RWPE2 (cell line): ENCODE measurements at regions not wholly inside any gene's neighbourhood (a gene's known extent, or its start where the extent isn't known, plus 50 kb on each side); places are given as distances from the start of the nearest gene placed in this dataset.
"Not testable (repeated sequence)": the region's sequence is repeated elsewhere in the genome, so short reads cannot be mapped to it uniquely, and the experiment has no call there.

Experiments
- ATAC-seq: fragments of 200-7000 bp; cut with Tn5 transposase; 3 replicates; pipeline ENCODE4 v1.9.1; 2021; ENCODE audit warnings: low read depth
- DNase-seq: peaks from one replicate; pipeline ENCODE4 v3.0.0-alpha.2; 2020; ENCODE audit warnings: low spot score
- H3K27ac ChIP-seq: fragments of 450-650 bp; 2 replicates; pipeline ENCODE4 v1.5.1; 2017; ENCODE audit warnings: mild to moderate bottlenecking; ENCODE audit not compliant: poor library complexity, severe bottlenecking
- H3K27me3 ChIP-seq: fragments of 250-450 bp; sonication (Bioruptor Pico); 2 replicates; pipeline ENCODE4 v1.5.1; 2021; ENCODE audit warnings: mild to moderate bottlenecking, moderate library complexity; ENCODE audit not compliant: insufficient read depth, poor library complexity, severe bottlenecking
- H3K36me3 ChIP-seq: fragments of 250-450 bp; sonication (Bioruptor Pico); 2 replicates; pipeline ENCODE4 v1.5.1; 2020; ENCODE audit warnings: low read depth, mild to moderate bottlenecking, moderate library complexity
- H3K4me1 ChIP-seq: fragments of 250-450 bp; sonication (Bioruptor Pico); 2 replicates; pipeline ENCODE4 v1.5.1; 2021; ENCODE audit warnings: mild to moderate bottlenecking, moderate library complexity; ENCODE audit not compliant: insufficient read depth, poor library complexity, severe bottlenecking
- H3K4me3 ChIP-seq: fragments of 250-450 bp; sonication (Bioruptor Pico); 2 replicates; pipeline ENCODE4 v1.5.1; 2021; ENCODE audit warnings: mild to moderate bottlenecking, moderate library complexity; ENCODE audit not compliant: severe bottlenecking
- H3K9me3 ChIP-seq: fragments of 250-450 bp; sonication (Bioruptor Pico); 2 replicates; pipeline ENCODE4 v1.5.1; 2021; ENCODE audit warnings: mild to moderate bottlenecking, moderate library complexity; ENCODE audit not compliant: severe bottlenecking
- CTCF ChIP-seq: fragments of 450-650 bp; IDR thresholded peaks from one replicate; pipeline ENCODE4 v1.5.1; 2017; ENCODE audit warnings: mild to moderate bottlenecking, moderate library complexity; ENCODE audit not compliant: poor library complexity, severe bottlenecking

- ATAC-seq (no peak), DNase-seq (no peak)
- Histone ChIP-seq H3K4me3 (no peak overlapping the region), H3K9me3 (no peaks in the 10 kb centered on the region), H3K36me3 (no peaks in the 10 kb centered on the region), H3K27me3 (no peaks in the 10 kb centered on the region), H3K27ac (no peak overlapping the region), H3K4me1 (no peaks in the 10 kb centered on the region)
- TF ChIP-seq CTCF = no peak
Measured at GRCh38 chr3:154819491-154819890, 260.6 kb upstream of the MME start.

- Histone ChIP-seq H3K4me3 (no peak overlapping the region), H3K27me3 (no peaks in the 10 kb centered on the region), H3K27ac (no peak overlapping the region), H3K4me1 (no peaks in the 10 kb centered on the region), H3K9me3 (no peaks in the 10 kb centered on the region), H3K36me3 (no peaks in the 10 kb centered on the region)
- no peak for DNase-seq
- no peak for ATAC-seq
- no peak for TF ChIP-seq CTCF
Measured at GRCh38 chr3:154818676-154819255, 261.4 kb upstream of the MME start.

- not testable (repeated sequence) for ATAC-seq, H3K4me1 ChIP-seq, H3K27me3 ChIP-seq, DNase-seq, H3K36me3 ChIP-seq, H3K9me3 ChIP-seq, H3K4me3 ChIP-seq, H3K27ac ChIP-seq
Measured at GRCh38 chr3:154810017-154810416, 270.1 kb upstream of the MME start.

- no peaks in the 10 kb centered on the region for H3K9me3 ChIP-seq
- ATAC-seq (no peak), DNase-seq (no peak)
- no peak for TF ChIP-seq CTCF
- no peak overlapping the region for H3K4me3 ChIP-seq
- no peaks in the 10 kb centered on the region for H3K27me3 ChIP-seq
- no peaks in the 10 kb centered on the region for H3K36me3 ChIP-seq
- H3K27ac ChIP-seq = no peak overlapping the region
- peaks cover 6% of the 10 kb centered on the region for H3K4me1 ChIP-seq
Measured at GRCh38 chr3:154801729-154802128, 278.4 kb upstream of the MME start.

- ATAC-seq (no peak), DNase-seq (no peak)
- Histone ChIP-seq H3K9me3 (no peaks in the 10 kb centered on the region), H3K4me1 (peaks cover 18% of the 10 kb centered on the region), H3K27ac (peak overlapping the region; percentile 22), H3K27me3 (no peaks in the 10 kb centered on the region), H3K4me3 (no peak overlapping the region), H3K36me3 (no peaks in the 10 kb centered on the region)
- no peak for TF ChIP-seq CTCF
Measured at GRCh38 chr3:154799800-154800199, 280.3 kb upstream of the MME start.
